ENCODE measurements at regions not wholly inside any gene's neighbourhood (a gene's known extent, or its start where the extent isn't known, plus 50 kb on each side); places are given as distances from the start of the nearest gene placed in this dataset.

DNA sequence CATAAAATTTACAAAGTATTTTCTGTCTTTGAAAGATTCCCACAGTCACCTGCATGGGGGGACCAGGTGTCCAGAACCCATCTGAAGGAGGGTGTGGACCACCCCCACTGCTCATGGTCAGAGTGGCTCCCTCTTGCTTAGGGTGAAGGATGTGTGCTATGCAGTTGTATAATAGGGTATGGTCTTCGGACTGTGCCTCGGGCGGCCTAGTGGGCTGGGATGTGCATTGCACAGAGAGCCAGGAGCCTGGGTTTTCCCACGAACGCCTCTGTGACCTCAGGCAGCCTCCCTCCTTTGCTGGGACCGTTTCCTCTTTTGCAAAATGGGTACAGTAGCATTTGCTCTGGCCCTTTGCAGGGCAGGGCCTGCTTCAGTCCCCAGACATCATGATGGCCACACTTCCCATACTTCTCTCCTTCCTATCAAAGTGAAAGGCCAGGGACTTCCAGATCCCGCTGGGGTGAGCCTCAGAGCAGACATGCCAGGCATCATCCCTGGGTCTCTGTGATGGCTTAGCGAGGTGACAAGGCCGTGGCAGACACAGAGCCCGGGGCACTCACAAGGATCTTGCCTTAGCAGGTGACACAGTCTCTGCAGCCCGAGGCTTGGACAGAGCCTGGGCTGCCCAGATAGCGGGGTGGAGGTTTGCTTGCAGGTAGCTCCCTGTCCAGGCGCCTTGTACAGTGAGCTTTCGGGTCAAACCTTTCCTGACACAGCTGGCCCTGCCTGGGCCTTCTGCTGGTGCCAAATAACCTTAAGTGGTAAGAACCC lies 59.4 kb upstream of the ZNF536 start:
- CTCF ChIA-PET = interaction anchor here (0.5 kb wide), 1 partner anchor 40 kb away, joined by 3 read pairs; no protein-coding TSS in a partner anchor
- Histone ChIP-seq H4K20me1 (ENCODE audit: control insufficient read depth, insufficient read depth) (no peaks in the 10 kb centered on the region), H3K4me3 (no peak overlapping the region), H3K9me3 (replicated peaks; ENCODE audit: control insufficient read depth, insufficient read depth, low read length) (no peaks in the 10 kb centered on the region), H2AFZ (ENCODE audit: control insufficient read depth, low read depth, low read length) (no peak overlapping the region), H3K27ac (ENCODE audit: control insufficient read depth, insufficient read depth) (no peak overlapping the region), H3K79me2 (ENCODE audit: control insufficient read depth, insufficient read depth, low read length) (no peaks in the 10 kb centered on the region), H3K4me2 (ENCODE audit: control insufficient read depth, insufficient read depth) (no peak overlapping the region), H3K36me3 (ENCODE audit: control insufficient read depth in 2 of 2, insufficient read depth in 2 of 2, low read length in 1 of 2) (no peaks in the 10 kb centered on the region), H3K9ac (ENCODE audit: control insufficient read depth, insufficient read depth, low read length) (no peak overlapping the region), H3K27me3 (replicated peaks in 1 of 2; ENCODE audit: control insufficient read depth in 2 of 2, insufficient read depth in 2 of 2, low read length in 1 of 2) (no peaks in the 10 kb centered on the region), H3K4me1 (ENCODE audit: control insufficient read depth, insufficient read depth, low read length) (no peaks in the 10 kb centered on the region)
- SMC1A ChIA-PET (ENCODE audit: uncharacterized antibody, unreplicated experiment) = no interaction called here
- no TSS peak for BruUV-seq (replicated peaks)
- POLR2A ChIA-PET = no interaction called here
- no peak for FAIRE-seq
- in situ Hi-C loops (cut with MboI) = no loop called here
- RAD21 ChIA-PET (ENCODE audit: unreplicated experiment) = no interaction called here
- TF ChIP-seq PAX5 (IDR thresholded peaks at IDR 0.05; ENCODE audit: borderline replicate concordance, low read depth, low read length) (no peak), SIX5 (IDR thresholded peaks at IDR 0.05; ENCODE audit: low read depth, low read length, severe bottlenecking) (no peak), CBX5 (IDR thresholded peaks at IDR 0.05; ENCODE audit: low read depth) (no peak), MEF2A (IDR thresholded peaks at IDR 0.05; ENCODE audit: insufficient read depth, low read depth, low read length) (no peak)
- TF ChIP-seq, protein P1, sequence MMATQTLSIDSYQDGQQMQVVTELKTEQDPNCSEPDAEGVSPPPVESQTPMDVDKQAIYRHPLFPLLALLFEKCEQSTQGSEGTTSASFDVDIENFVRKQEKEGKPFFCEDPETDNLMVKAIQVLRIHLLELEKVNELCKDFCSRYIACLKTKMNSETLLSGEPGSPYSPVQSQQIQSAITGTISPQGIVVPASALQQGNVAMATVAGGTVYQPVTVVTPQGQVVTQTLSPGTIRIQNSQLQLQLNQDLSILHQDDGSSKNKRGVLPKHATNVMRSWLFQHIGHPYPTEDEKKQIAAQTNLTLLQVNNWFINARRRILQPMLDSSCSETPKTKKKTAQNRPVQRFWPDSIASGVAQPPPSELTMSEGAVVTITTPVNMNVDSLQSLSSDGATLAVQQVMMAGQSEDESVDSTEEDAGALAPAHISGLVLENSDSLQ (IDR thresholded peaks at IDR 0.05) = no peak
- no peak for DNase-seq (ENCODE audit: low read depth, low spot score)
- 25% methylated on average over 14 of the region's 14 CpGs for WGBS (ENCODE audit: insufficient coverage, insufficient replicate concordance, low lambda C conversion rate, missing lambda C conversion rate)
- no peak for ATAC-seq
- intact Hi-C loops (cut with micrococcal nuclease; ENCODE audit: unreplicated experiment) = no loop called here

DNA sequence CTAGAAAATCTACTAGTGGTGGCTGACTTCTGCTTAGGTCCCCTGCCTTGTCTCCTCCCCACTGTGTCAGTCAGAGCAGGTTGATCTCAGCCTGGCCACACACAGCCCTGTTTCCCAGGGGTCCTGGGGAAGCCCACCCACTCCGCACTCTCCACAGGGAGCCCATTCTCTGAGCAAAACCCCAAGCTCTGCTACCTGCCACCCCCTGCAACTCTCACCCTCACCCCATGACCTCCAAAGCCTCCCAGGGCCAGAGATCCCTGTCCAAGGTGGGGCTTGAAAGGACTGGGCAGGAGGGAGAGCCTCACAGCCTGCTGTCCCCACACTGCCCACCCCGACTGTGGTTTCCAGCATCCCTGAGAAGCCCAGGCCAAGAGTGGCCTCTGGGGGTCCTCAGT lies 58.8 kb upstream of the ZNF536 start:
- intact Hi-C loops (cut with micrococcal nuclease; ENCODE audit: unreplicated experiment) (no loop called here), in situ Hi-C loops (cut with MboI) (no loop called here)
- no peaks in the 10 kb centered on the region for H3K79me2 ChIP-seq (ENCODE audit: control insufficient read depth, insufficient read depth, low read length)
- no peak overlapping the region for H2AFZ ChIP-seq (ENCODE audit: control insufficient read depth, low read depth, low read length)
- FAIRE-seq = no peak
- 17% methylated on average over 2 of the region's 2 CpGs for WGBS (ENCODE audit: insufficient coverage, insufficient replicate concordance, low lambda C conversion rate, missing lambda C conversion rate)
- CTCF ChIA-PET = interaction anchor here (0.5 kb wide), 1 partner anchor 39 kb away, joined by 3 read pairs; no protein-coding TSS in a partner anchor
- H3K36me3 ChIP-seq (ENCODE audit: control insufficient read depth in 2 of 2, insufficient read depth in 2 of 2, low read length in 1 of 2) = no peaks in the 10 kb centered on the region
- POLR2A ChIA-PET = no interaction called here
- no peak for DNase-seq (ENCODE audit: low read depth, low spot score)
- SMC1A ChIA-PET (ENCODE audit: uncharacterized antibody, unreplicated experiment) = no interaction called here
- ATAC-seq = no peak
- BruUV-seq (replicated peaks) = no TSS peak
- no peak overlapping the region for H3K9ac ChIP-seq (ENCODE audit: control insufficient read depth, insufficient read depth, low read length)
- H3K4me1 ChIP-seq (ENCODE audit: control insufficient read depth, insufficient read depth, low read length) = no peaks in the 10 kb centered on the region
- no peaks in the 10 kb centered on the region for H3K9me3 ChIP-seq (replicated peaks; ENCODE audit: control insufficient read depth, insufficient read depth, low read length)
- RAD21 ChIA-PET (ENCODE audit: unreplicated experiment) = no interaction called here
- H4K20me1 ChIP-seq (ENCODE audit: control insufficient read depth, insufficient read depth) = no peaks in the 10 kb centered on the region
- no peak overlapping the region for H3K27ac ChIP-seq (ENCODE audit: control insufficient read depth, insufficient read depth)
- H3K4me2 ChIP-seq (ENCODE audit: control insufficient read depth, insufficient read depth) = no peak overlapping the region
- no peaks in the 10 kb centered on the region for H3K27me3 ChIP-seq (replicated peaks in 1 of 2; ENCODE audit: control insufficient read depth in 2 of 2, insufficient read depth in 2 of 2, low read length in 1 of 2)
- no peak overlapping the region for H3K4me3 ChIP-seq
- TF ChIP-seq KDM1A (IDR thresholded peaks at IDR 0.05; ENCODE audit: borderline replicate concordance) = no peak
- no peak for TF ChIP-seq KLF5 (IDR thresholded peaks at IDR 0.05; ENCODE audit: partially characterized antibody)
- TF ChIP-seq ESRRA (IDR thresholded peaks at IDR 0.05; ENCODE audit: low read length) = no peak
- TF ChIP-seq CREM (IDR thresholded peaks at IDR 0.05; ENCODE audit: low read depth) = no peak
- TF ChIP-seq NFYA (IDR thresholded peaks at IDR 0.05; ENCODE audit: borderline replicate concordance, low read depth, low read length) = no peak
- no peak for TF ChIP-seq ASH2L (IDR thresholded peaks at IDR 0.05; ENCODE audit: borderline replicate concordance, low read depth)
- no peak for TF ChIP-seq ZZZ3 (IDR thresholded peaks at IDR 0.05; ENCODE audit: control insufficient read depth, insufficient read length, low read depth)
- TF ChIP-seq CBX3 (IDR thresholded peaks at IDR 0.05; ENCODE audit: borderline replicate concordance, low read depth) = no peak
- TF ChIP-seq CHD4 (IDR thresholded peaks at IDR 0.05) = no peak
- no peak for TF ChIP-seq GATAD2B (conservative IDR thresholded peaks at IDR 0.05; ENCODE audit: low read depth)
- TF ChIP-seq, protein P2, sequence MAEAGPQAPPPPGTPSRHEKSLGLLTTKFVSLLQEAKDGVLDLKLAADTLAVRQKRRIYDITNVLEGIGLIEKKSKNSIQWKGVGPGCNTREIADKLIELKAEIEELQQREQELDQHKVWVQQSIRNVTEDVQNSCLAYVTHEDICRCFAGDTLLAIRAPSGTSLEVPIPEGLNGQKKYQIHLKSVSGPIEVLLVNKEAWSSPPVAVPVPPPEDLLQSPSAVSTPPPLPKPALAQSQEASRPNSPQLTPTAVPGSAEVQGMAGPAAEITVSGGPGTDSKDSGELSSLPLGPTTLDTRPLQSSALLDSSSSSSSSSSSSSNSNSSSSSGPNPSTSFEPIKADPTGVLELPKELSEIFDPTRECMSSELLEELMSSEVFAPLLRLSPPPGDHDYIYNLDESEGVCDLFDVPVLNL (IDR thresholded peaks at IDR 0.05; ENCODE audit: low read depth, low read length) = no peak
- TF ChIP-seq HDAC2 (IDR thresholded peaks at IDR 0.05) = no peak
- TF ChIP-seq HDAC6 (IDR thresholded peaks at IDR 0.05; ENCODE audit: unreplicated experiment) = no peak
